ENCODE measurements at regions not wholly inside any gene's neighbourhood (a gene's known extent, or its start where the extent isn't known, plus 50 kb on each side); places are given as distances from the start of the nearest gene placed in this dataset.

- TF ChIP-seq TEAD2 (tag; IDR thresholded peaks at IDR 0.05) (no peak), FOXO4 (CRISPR knock-in tag; IDR thresholded peaks at IDR 0.05) (no peak), TCF3 (CRISPR knock-in tag; IDR thresholded peaks at IDR 0.05) (no peak), ZNF449 (CRISPR knock-in tag; IDR thresholded peaks at IDR 0.05) (no peak), MBD2 (IDR thresholded peaks at IDR 0.05; ENCODE audit: borderline replicate concordance, low read depth) (peak; percentile 47; the same call in 1 of the 2 replicates), ZBTB34 (CRISPR knock-in tag; IDR thresholded peaks at IDR 0.05) (no peak), TFAM (CRISPR knock-in tag; conservative IDR thresholded peaks at IDR 0.05) (no peak), DMBX1 (CRISPR knock-in tag; IDR thresholded peaks at IDR 0.05; ENCODE audit: borderline replicate concordance) (no peak), NEUROD1 (IDR thresholded peaks at IDR 0.05; ENCODE audit: borderline replicate concordance, low read depth, low read length, partially characterized antibody) (peak; percentile 12), ZNF644 (tag; IDR thresholded peaks at IDR 0.05; ENCODE audit: low read depth) (no peak; the same call in 1 of the 2 replicates), ARHGAP35 (IDR thresholded peaks at IDR 0.05; ENCODE audit: partially characterized antibody) (no peak), POLR2G (IDR thresholded peaks at IDR 0.05; ENCODE audit: low read depth, low read length) (no peak), RBM17 (IDR thresholded peaks at IDR 0.05; ENCODE audit: borderline replicate concordance, low read depth, low read length) (no peak), SRF (CRISPR knock-in tag; IDR thresholded peaks at IDR 0.05) (peak in 1 of 2 experiments; percentile 78; a peak in 1 of 4 replicates), PRMT5 (CRISPR knock-in tag; IDR thresholded peaks at IDR 0.05) (no peak), AFF1 (IDR thresholded peaks at IDR 0.05; ENCODE audit: low read depth in 1 of 2, partially characterized antibody in 2 of 2) (peak; percentile 13 to 74)
Measured at GRCh38 chr11:47917599-47918369, 62.6 kb upstream of the PTPRJ start (continued).

Measured in K562 (cell line).